M059J (cell line): ENCODE measurements at regions not wholly inside any gene's neighbourhood (a gene's known extent, or its start where the extent isn't known, plus 50 kb on each side); places are given as distances from the start of the nearest gene placed in this dataset.

ENCODE experiments used
- DNase-seq: peaks from one replicate; pipeline ENCODE4 v3.0.0-alpha.2; 2012; ENCODE audit warnings: low read depth

GRCh38 chr17:10976401-10976800 lies 138.5 kb upstream of the PIRT start:
- no peak for DNase-seq

- DNase-seq = no peak
Measured at GRCh38 chr17:10968007-10968406, 130.1 kb upstream of the PIRT start.

- DNase-seq = no peak
Measured at GRCh38 chr17:10956821-10957220, 118.9 kb upstream of the PIRT start.

- no peak for DNase-seq
Measured at GRCh38 chr17:10944819-10945218, 106.9 kb upstream of the PIRT start.

GRCh38 chr17:10936931-10937330 lies 99.0 kb upstream of the PIRT start:
- DNase-seq = no peak

GRCh38 chr17:10932938-10933337 lies 95.1 kb upstream of the PIRT start:
- no peak for DNase-seq

GRCh38 chr17:10931133-10931532 lies 93.2 kb upstream of the PIRT start:
- no peak for DNase-seq

GRCh38 chr17:10927712-10928111 lies 89.8 kb upstream of the PIRT start:
- DNase-seq = no peak

GRCh38 chr17:10920558-10921108 lies 82.7 kb upstream of the PIRT start:
- no peak for DNase-seq

- no peak for DNase-seq
Measured at GRCh38 chr17:10907370-10907769, 69.5 kb upstream of the PIRT start.

- no peak for DNase-seq
Measured at GRCh38 chr17:10899281-10899680, 61.4 kb upstream of the PIRT start.

- DNase-seq = no peak
Measured at GRCh38 chr17:10894220-10894619, 56.3 kb upstream of the PIRT start.

- DNase-seq = no peak
Measured at GRCh38 chr17:10888858-10889257, 51.0 kb upstream of the PIRT start.
